ENCODE measurements at regions not wholly inside any gene's neighbourhood (a gene's known extent, or its start where the extent isn't known, plus 50 kb on each side); places are given as distances from the start of the nearest gene placed in this dataset.

DNA sequence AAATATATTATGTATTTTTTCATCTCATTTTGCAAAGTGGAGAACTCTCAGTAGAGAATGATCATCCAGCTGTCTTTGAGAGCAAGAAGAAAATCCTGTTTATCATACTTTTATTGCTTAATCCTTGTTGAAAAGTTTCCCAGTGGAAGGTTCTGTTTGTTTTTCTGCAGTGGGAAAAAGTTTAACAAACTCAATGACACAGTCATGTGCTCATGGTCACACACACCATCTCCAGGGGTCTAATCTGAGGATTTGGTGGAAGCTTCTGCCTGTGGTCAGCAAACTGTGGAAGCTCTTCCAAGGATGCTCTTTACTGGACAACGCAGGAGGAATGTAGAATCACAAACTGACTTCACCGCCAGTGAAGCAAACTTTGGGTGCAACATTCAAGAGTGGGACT lies 1003.9 kb downstream of the SORCS3 start:
- H3K36me3 Mint-ChIP-seq (ENCODE audit: low read depth): no peaks in the 10 kb centered on the region
- H3K4me3 Mint-ChIP-seq: no peak overlapping the region
- no peaks in the 10 kb centered on the region for H3K27me3 Mint-ChIP-seq
- no peak overlapping the region for H3K27ac Mint-ChIP-seq
- H3K4me1 Mint-ChIP-seq: no peaks in the 10 kb centered on the region
- peaks cover 5% of the 10 kb centered on the region for H3K9me3 Mint-ChIP-seq
- ATAC-seq (replicated peaks): no peak

DNA sequence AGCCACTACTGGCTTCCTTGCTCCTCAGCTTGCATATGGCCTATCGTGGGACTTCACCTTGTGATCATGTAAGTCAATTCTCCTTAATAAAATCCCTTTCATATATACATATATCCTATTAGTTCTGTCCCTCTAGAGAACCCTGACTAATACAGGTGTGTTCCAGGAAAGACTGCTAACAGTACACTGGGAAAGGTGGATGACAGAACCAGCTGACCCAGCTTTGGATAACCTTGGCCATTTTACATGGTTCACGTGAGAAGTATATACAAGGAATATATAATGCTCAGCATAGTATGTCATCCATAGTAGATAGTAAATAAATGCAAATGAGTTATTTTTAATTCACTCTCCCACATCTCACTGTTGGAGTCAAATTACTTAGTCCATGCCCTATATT lies 1003.5 kb downstream of the SORCS3 start:
- no peaks in the 10 kb centered on the region for H3K4me1 Mint-ChIP-seq
- no peak overlapping the region for H3K4me3 Mint-ChIP-seq
- no peak for ATAC-seq (replicated peaks)
- peaks cover under 1% of the 10 kb centered on the region for H3K9me3 Mint-ChIP-seq
- H3K27ac Mint-ChIP-seq: no peak overlapping the region
- no peaks in the 10 kb centered on the region for H3K27me3 Mint-ChIP-seq
- H3K36me3 Mint-ChIP-seq (ENCODE audit: low read depth): no peaks in the 10 kb centered on the region

DNA sequence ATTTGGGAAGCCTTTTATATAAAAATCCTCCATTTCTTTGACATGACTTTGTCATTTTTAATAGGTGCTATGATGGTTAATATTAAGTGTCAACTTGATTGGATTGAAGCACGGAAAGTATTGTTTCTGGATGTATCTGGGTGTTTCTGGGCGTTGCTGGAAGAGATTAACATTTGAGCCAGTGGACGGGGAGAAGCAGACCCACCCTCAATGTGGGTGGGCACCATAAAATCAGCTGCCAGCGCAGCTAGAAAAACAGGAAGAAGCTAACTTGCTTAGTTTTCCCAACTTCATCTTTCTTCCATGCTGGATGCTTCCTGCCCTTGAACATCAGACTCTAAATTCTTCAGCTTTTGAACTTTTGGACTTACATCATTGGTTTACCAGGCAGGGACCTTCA lies 1003.0 kb downstream of the SORCS3 start:
- Mint-ChIP-seq H3K27me3 (no peaks in the 10 kb centered on the region), H3K4me3 (no peak overlapping the region)
- ATAC-seq (replicated peaks): no peak

DNA sequence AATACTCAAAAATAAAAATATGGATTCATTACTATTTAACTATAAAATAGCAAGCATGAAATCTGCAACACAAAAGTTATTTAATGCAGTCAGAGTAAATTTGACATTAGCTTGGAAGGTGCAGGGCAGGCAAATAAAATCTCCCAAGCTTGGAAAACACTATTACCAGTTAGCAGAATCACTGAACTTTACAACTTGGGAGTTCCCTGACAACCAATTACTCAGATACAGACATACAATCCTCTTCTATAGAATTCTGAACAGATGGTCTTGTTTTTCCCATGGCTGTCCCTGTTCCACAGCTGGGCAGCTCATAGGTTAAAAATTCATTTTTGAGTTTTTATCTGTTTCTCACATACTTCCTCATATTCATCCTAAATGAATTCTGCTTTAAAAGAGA lies 1002.6 kb downstream of the SORCS3 start:
- Mint-ChIP-seq H3K36me3 (ENCODE audit: low read depth) (no peaks in the 10 kb centered on the region), H3K4me1 (no peaks in the 10 kb centered on the region), H3K9me3 (no peaks in the 10 kb centered on the region), H3K4me3 (no peak overlapping the region), H3K27me3 (no peaks in the 10 kb centered on the region), H3K27ac (no peak overlapping the region)
- no peak for ATAC-seq (replicated peaks)

More for the DNA sequence above, 1003.0 kb downstream of the SORCS3 start:
- Mint-ChIP-seq H3K4me1 (no peaks in the 10 kb centered on the region), H3K36me3 (ENCODE audit: low read depth) (no peaks in the 10 kb centered on the region), H3K9me3 (no peaks in the 10 kb centered on the region), H3K27ac (no peak overlapping the region)

DNA sequence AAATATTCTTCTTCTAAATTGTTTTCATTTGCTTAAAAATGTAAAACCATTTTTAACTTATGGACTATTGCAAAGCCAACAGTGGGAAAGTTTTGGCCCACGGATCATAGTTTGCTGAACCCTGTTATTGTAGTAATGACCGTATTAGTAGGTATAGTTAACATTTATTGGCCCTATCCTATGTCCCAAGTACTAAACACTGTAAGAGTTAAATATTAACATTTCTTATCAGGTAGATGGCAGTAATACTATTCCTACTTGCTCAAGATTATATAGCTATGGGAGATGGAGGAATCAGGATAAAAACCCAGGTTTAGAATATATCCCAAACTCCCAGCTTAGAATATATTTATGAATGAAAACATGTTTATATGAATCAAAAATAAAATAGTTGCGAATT lies 993.2 kb downstream of the SORCS3 start:
- H3K4me1 Mint-ChIP-seq: no peaks in the 10 kb centered on the region
- no peak overlapping the region for H3K27ac Mint-ChIP-seq
- H3K27me3 Mint-ChIP-seq: no peaks in the 10 kb centered on the region
- no peaks in the 10 kb centered on the region for H3K36me3 Mint-ChIP-seq (ENCODE audit: low read depth)
- peaks cover 9% of the 10 kb centered on the region for H3K9me3 Mint-ChIP-seq
- no peak for ATAC-seq (replicated peaks)
- H3K4me3 Mint-ChIP-seq: no peak overlapping the region

DNA sequence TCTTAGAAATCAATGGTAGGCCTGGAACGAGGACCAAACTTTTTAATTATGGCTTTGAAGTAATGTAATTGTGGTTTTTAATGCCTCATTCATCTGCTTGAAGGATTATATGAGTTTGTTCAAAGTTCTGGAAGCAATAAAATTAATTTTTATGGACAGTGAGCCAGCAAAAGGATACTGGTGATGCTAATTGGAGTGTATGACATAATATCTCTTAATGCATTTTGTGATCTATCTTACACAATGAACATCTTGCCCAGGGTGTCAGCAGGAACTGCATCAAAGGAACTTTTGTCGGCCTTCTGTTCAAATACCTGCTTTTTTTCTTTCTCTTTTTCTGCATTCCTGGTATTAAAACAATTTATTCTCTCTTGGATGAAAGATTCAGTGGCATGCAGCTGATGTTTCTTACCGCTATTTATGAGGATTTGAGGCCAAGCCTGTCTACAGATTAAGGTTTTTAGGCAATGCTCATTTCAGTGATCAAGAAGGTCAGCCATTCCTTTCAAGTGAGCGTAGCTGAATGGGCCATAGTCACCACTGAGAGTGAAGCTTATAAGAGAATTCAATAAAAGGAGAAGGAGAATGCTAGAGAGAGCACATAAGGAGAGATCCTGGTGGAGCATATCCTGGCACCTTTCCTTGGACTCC lies 974.8 kb downstream of the SORCS3 start:
- H3K4me3 Mint-ChIP-seq: no peak overlapping the region
- ATAC-seq (replicated peaks): no peak
- no peaks in the 10 kb centered on the region for H3K27me3 Mint-ChIP-seq
- no peaks in the 10 kb centered on the region for H3K36me3 Mint-ChIP-seq (ENCODE audit: low read depth)
- H3K27ac Mint-ChIP-seq: no peak overlapping the region
- H3K4me1 Mint-ChIP-seq: no peaks in the 10 kb centered on the region
- H3K9me3 Mint-ChIP-seq: peaks cover 3% of the 10 kb centered on the region

DNA sequence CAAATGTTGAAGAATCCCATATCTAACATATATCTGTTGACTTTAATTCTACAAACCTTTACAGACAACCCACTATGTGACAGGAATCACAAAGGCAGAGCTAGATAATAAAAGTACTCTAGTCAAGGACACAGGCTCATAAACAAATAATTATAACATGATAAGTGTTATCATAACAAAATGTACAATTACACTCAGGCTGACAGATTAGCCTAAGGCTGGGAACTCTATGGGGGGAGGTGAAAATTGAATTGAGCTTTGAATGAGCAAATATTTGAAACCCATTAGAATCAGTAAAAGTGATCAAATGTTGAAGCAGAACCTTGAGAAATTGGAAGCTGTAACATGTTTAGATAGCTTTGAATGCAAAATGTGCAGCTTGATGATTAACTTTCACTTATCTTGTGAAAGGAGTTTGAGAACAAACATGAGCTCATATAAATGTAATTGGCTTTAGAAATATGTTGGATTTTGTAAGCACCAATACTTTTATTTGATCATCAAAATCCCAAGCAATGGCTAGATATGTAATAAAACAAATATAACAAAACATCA lies 970.2 kb downstream of the SORCS3 start:
- Mint-ChIP-seq H3K27me3 (no peaks in the 10 kb centered on the region), H3K4me1 (no peaks in the 10 kb centered on the region), H3K27ac (no peak overlapping the region), H3K36me3 (ENCODE audit: low read depth) (no peaks in the 10 kb centered on the region), H3K4me3 (no peak overlapping the region), H3K9me3 (no peaks in the 10 kb centered on the region)
- ATAC-seq (replicated peaks): no peak

DNA sequence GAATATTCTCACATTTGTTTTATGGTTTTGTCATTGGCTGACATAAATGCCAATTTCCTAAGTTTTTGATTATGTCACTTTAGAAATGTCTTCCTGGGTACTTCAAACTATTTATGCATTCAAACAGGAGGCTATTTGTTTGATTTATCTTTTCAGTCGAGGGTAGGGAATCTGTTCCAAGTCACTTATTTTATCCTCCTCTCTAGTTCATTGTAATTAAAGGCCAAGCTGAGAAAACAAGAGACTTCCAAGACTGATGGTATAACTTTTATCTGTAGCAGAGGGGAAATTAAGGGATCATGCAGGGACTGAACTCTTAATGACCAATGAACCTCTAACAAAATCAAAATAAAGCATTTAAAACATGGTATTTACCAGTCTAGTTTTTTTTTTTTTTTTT lies 968.4 kb downstream of the SORCS3 start:
- Mint-ChIP-seq H3K27ac (no peak overlapping the region), H3K27me3 (no peaks in the 10 kb centered on the region), H3K4me1 (no peaks in the 10 kb centered on the region), H3K36me3 (ENCODE audit: low read depth) (no peaks in the 10 kb centered on the region), H3K9me3 (no peaks in the 10 kb centered on the region), H3K4me3 (no peak overlapping the region)
- ATAC-seq (replicated peaks): no peak

DNA sequence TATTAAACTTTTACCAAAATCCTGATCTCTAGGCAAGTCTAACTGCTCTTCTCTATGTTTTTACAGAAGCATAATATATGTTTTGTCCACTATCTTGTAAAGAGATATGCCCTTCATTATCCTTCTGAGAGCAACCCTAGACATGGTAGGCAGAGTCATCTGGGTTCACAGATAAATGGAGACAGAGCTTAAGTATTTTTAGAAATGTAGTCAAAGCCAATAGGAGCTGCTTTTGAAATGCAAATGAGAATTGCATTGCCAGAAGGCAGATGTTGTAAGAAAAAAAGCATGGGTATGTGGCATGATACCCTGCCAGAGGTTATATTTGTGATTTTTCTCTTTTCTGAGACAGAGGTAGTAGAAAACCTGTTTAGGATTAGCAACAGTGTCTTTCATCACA lies 964.8 kb downstream of the SORCS3 start:
- Mint-ChIP-seq H3K4me1 (no peaks in the 10 kb centered on the region), H3K9me3 (peaks cover 5% of the 10 kb centered on the region), H3K27me3 (no peaks in the 10 kb centered on the region), H3K36me3 (ENCODE audit: low read depth) (no peaks in the 10 kb centered on the region), H3K4me3 (no peak overlapping the region), H3K27ac (no peak overlapping the region)
- ATAC-seq (replicated peaks): no peak

DNA sequence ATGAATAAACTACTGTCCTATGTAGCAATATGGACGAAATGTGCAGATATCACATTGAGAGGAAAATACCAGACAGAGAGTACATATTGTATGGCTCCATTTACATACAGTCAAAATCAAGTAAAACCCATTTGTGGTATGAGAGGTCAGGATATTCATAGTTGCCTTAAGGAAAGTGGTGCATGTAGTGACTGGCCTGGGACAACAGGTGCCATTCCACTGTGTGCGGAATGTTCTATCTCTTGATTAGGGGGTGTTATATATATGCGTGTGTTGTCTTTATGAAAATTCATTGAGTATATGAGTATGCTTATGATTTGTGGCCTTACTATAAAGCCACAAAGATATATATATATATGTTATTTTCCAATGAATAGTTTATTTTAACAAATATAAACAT lies 964.0 kb downstream of the SORCS3 start:
- Mint-ChIP-seq H3K36me3 (ENCODE audit: low read depth) (no peaks in the 10 kb centered on the region), H3K4me1 (no peaks in the 10 kb centered on the region), H3K27me3 (no peaks in the 10 kb centered on the region)

DNA sequence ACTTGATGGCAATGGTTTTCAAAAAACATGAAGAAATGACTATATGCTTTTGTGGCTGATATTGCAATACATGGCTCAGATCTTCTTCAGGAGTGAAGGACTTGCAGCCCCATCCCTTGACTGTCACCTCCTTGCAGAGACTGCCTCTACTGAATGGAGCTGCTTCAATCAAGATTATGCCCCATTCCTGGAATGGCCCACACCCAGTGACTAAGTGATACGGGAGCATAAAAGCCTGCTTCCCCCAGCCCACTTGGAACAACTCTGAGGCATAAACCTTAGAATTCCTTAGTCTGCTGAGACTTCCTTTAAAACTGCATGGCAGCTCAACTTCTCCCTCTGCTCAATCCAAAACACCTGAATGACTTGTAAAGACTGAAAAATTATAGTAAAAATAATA lies 957.1 kb downstream of the SORCS3 start:
- H3K36me3 Mint-ChIP-seq (ENCODE audit: low read depth): no peaks in the 10 kb centered on the region
- H3K4me1 Mint-ChIP-seq: no peaks in the 10 kb centered on the region
- H3K27ac Mint-ChIP-seq: no peak overlapping the region
- no peak for ATAC-seq (replicated peaks)
- H3K27me3 Mint-ChIP-seq: no peaks in the 10 kb centered on the region
- H3K9me3 Mint-ChIP-seq: peaks cover 19% of the 10 kb centered on the region
- no peak overlapping the region for H3K4me3 Mint-ChIP-seq

More for the DNA sequence above, 964.0 kb downstream of the SORCS3 start:
- no peak overlapping the region for H3K27ac Mint-ChIP-seq
- H3K9me3 Mint-ChIP-seq: peaks cover 5% of the 10 kb centered on the region
- H3K4me3 Mint-ChIP-seq: no peak overlapping the region
- no peak for ATAC-seq (replicated peaks)

DNA sequence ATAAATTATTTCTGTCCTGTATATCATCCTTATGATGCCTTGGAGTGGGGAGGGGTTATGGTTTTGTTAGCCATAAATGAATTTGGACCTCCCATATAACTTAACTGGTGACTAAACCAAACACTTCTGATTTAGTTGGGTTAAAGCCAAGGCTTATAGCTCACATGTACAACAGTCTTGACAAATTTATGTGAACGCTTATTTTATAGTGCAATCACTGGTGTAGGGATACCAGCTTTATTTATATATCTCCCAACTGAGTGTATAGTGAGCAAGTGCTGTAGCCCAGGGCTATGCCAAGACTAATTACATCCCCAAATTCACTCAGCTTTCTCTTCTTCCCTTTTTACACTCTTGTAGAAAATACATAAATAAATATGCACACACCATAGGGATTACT lies 956.2 kb downstream of the SORCS3 start:
- H3K27me3 Mint-ChIP-seq: no peaks in the 10 kb centered on the region
- no peaks in the 10 kb centered on the region for H3K36me3 Mint-ChIP-seq (ENCODE audit: low read depth)
- H3K4me3 Mint-ChIP-seq: no peak overlapping the region
- no peak for ATAC-seq (replicated peaks)
- H3K27ac Mint-ChIP-seq: no peak overlapping the region
- H3K9me3 Mint-ChIP-seq: peaks cover 14% of the 10 kb centered on the region
- H3K4me1 Mint-ChIP-seq: no peaks in the 10 kb centered on the region

DNA sequence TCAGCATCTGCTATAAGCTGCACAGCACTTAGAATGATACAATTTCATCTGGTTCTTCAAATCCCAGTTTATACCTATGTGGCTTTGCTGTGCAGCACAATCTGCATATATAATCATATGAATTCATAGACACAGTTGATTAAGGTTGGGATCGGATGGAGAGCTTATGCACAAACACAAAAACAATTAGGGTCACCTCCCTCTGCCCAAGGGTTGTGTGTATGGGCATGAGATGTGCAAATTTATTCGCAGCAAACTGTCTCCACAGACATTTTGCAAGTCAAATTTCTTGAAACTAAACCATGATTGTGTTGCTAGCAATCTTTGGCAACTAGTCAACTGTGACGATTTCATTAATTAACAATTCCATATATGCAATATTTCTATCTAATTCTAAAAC lies 955.7 kb downstream of the SORCS3 start:
- Mint-ChIP-seq H3K27ac (no peak overlapping the region), H3K9me3 (peaks cover 14% of the 10 kb centered on the region), H3K4me3 (no peak overlapping the region), H3K4me1 (no peaks in the 10 kb centered on the region), H3K36me3 (ENCODE audit: low read depth) (no peaks in the 10 kb centered on the region), H3K27me3 (no peaks in the 10 kb centered on the region)
- ATAC-seq (replicated peaks): no peak

DNA sequence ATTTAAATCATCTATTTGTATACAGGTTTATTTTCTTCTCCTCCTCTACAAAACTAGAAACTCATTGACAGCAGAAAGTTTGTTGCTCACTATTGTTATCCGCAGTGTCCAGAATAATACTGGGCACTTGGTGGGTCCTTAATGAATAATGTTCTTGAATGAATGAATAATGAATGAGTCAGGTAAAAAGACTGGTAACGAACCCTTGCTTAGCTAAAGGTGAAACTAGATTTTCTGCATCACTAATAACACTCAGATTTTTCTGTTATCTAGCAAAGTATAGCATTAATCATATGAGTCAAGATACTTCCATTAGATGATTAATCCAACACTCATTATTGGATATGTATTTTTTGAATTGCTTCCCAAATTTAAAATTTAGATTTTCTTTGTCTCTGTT lies 953.2 kb downstream of the SORCS3 start:
- H3K9me3 Mint-ChIP-seq: peaks cover 10% of the 10 kb centered on the region
- no peak overlapping the region for H3K27ac Mint-ChIP-seq
- H3K36me3 Mint-ChIP-seq (ENCODE audit: low read depth): no peaks in the 10 kb centered on the region
- H3K27me3 Mint-ChIP-seq: no peaks in the 10 kb centered on the region
- no peaks in the 10 kb centered on the region for H3K4me1 Mint-ChIP-seq
- no peak for ATAC-seq (replicated peaks)
- H3K4me3 Mint-ChIP-seq: no peak overlapping the region

DNA sequence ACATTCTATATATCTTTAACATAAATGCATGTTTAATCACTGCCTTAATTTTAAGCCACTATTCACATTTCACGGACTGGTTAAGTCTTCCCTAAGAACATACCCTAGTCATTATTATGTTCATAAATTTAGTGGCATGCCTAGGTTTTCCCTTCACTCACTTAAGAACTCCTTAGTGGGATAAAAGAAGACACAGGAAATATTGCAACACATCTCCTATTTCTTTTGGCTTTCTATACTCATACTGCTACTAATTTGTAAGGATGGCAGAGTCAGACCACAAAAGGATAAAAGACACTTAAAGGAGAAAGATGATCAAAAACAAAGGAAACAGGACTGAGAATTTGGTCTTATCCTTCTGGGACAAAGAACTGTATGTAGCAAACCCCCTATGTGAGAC lies 951.4 kb downstream of the SORCS3 start:
- H3K4me3 Mint-ChIP-seq: no peak overlapping the region
- no peak for ATAC-seq (replicated peaks)
- no peaks in the 10 kb centered on the region for H3K36me3 Mint-ChIP-seq (ENCODE audit: low read depth)
- no peaks in the 10 kb centered on the region for H3K27me3 Mint-ChIP-seq
- H3K4me1 Mint-ChIP-seq: no peaks in the 10 kb centered on the region
- peaks cover 7% of the 10 kb centered on the region for H3K9me3 Mint-ChIP-seq
- no peak overlapping the region for H3K27ac Mint-ChIP-seq
